GM21619 (cell line): ENCODE measurements at regions not wholly inside any gene's neighbourhood (a gene's known extent, or its start where the extent isn't known, plus 50 kb on each side); places are given as distances from the start of the nearest gene placed in this dataset.

Experiments
- ATAC-seq: cut with Tn5 transposase; IDR thresholded peaks from one replicate; pipeline ENCODE4 v1.9.1; 2021; ENCODE audit not compliant: unreplicated experiment

DNA sequence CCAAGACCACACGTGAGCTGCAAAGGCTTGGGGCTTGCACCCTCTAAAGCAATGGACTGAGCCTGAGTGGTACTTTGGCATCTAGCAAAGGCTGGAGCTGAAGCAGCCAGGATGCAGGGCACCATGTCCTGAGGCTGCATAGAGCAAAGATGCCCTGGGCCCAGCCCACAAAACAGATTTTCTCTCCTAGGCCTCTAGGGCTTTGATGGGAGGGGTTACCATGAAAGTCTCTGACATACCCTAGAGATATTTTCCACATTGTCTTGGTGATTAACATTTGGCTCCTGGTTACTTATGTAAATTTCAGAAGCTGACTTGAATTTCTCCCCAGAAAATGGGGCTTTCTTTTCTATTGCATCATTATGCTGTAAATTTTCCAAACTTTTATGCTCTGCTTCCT, 438.3 kb downstream of the SLC16A7 start:
- ATAC-seq, result no peak

DNA sequence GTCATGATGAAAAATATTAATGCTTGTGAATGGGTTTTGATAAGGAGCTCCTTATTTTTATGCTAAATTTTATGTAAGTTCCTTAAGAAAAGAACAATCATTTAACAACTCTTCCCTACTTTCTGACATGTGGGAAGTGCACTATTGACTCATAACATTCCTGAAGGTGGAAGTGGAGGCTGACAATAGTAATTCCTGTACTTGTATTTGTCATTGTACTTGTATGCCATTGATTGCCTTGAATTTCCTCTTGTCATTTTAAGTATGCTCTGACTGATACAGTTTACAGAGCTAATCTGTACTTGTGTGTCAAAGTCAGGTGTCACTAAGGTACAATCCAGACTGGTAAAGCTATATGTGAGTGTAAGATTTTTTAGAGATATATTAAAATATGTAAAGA, 440.0 kb downstream of the SLC16A7 start:
- no peak for ATAC-seq

GRCh38 chr12:60042835-60043234, 447.0 kb downstream of the SLC16A7 start:
- no peak for ATAC-seq

DNA sequence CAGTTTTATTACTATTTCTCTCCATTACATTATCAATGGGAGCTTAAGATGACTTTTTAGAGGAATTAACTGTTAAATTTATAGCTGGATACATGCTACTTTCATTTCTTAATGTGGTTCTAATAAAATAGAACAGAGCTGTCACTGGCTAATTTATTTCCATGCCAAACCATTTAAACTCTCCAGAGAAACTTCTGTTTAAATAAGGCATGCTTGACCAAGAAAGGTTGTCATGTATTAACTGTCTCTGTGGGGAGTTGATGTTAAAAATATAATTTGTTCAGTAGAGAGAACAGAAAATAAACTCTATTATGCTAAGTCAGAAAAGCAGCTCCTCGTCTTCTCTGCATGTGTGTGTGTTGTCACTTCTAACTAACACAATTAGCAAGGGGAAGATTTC, 447.4 kb downstream of the SLC16A7 start:
- no peak for ATAC-seq

DNA sequence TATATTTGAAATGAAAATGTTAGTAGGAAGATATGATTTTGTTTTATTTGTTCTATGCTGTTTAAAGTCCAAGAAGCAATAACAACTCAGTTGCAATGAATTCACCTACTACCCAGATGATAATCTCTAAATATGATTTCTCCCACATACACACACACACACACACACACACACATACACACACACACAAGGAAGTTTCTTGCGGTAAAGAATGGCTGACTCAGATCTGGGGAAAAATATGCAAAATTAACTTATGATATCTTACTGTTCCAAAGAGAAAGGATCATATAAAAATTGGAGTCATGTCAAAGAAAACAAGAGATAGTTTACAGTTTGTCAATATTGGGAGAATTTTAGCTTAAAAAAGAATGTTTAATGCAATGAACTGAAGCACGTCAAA, 456.7 kb downstream of the SLC16A7 start:
- ATAC-seq, result no peak

DNA sequence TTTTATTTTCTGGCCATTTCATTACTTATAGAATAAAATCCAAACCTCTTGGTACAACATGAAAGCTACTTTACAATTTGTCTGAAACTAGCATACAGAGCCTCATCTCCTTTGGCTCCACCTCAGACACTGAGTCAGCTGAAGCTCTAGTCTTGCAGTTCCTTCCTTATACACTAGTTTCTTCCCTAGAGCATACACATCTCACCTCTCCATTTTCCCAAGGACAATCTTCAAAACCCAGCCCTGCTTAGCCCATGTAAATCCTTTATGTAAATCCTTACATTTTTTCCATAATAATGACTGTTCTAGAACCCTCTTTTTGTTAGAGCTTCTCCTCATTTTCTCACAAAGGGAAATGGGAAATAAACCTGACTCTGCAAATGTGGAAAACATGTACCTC, 463.4 kb downstream of the SLC16A7 start:
- ATAC-seq, result no peak

- no peak for ATAC-seq
These were observed 470.8 kb downstream of the SLC16A7 start for GRCh38 chr12:60066655-60067054.

- ATAC-seq, result no peak
These were observed 474.7 kb downstream of the SLC16A7 start for GRCh38 chr12:60070552-60070951.

DNA sequence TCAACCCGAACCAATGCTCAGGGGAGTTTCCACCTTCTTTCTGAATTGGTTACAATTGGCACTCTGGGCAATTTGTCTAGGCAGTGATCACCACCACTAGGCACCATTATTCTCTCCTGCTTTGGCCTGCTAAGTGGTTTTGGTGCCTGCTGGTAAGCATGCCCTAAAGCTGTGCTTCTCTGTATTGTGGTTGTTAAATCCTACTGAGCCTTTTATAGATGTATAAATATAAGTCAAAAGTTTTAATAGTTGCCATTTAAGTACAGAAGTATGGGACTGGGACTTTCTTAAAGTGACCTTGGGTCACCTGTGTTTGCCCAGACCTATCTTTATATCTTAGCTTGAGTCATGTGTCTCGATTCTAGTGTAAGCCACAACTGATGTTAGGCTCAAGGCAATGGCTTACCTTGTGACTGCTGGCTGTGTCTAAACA, 475.9 kb downstream of the SLC16A7 start:
- ATAC-seq, result no peak

GRCh38 chr12:60072911-60073310, 477.1 kb downstream of the SLC16A7 start:
- no peak for ATAC-seq

DNA sequence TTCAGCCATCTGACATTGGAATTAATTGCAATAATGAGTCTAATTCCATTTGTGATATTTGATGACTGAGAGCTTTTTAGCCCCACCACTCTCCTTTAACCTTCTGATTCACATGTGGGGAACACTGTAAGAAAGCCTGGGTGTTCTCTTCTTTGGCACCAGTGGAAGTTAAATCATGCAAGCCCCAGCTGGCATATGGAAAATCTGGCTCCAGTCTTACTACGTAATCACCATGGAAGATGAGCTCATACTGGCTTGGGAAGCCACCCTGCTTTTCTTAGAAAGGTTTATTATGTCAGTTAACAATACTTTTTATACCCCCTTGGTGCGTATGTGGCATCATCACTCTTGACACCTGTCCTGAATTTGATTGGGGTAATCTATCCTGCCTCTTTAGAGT, 479.3 kb downstream of the SLC16A7 start:
- ATAC-seq, result no peak

DNA sequence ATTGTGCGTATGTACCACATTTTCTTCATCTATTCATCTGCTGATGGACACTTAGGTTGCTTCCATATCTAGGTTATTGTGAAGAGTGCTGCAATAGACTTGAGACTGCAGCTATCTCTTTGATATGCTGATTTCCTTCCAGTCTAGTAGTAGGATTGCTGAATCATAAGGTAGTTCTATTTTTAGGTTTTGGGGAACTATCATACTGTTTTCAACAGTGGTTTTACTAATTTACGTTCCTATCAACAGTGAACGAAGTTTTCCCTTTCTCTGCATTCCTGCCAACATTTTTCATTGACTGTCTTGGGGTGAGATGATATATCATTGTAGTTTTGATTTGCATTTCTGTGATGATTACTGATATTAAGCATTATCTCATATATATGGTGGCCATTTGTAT, 482.2 kb downstream of the SLC16A7 start:
- ATAC-seq, result no peak

- ATAC-seq, result no peak
These were observed 497.6 kb downstream of the SLC16A7 start for GRCh38 chr12:60093428-60093827.

DNA sequence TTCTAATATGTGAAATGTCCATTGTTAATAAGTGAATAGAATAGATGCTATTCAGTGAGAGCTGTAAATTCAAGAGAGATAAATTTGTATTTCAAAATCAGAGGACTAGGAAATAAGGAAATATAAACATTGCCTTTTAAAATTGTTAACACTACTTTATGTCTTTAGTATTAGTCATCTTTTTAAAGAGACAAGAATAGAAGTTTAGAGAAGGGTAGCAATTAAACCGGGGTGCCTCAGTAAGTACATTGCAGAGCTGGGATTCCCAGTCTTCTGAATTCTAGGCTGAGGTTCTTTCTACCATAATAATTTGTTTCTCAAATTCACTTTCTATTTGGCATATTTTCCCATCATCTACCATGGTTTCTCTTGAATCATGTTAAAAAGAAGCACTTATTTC, 498.6 kb downstream of the SLC16A7 start:
- ATAC-seq, result no peak

DNA sequence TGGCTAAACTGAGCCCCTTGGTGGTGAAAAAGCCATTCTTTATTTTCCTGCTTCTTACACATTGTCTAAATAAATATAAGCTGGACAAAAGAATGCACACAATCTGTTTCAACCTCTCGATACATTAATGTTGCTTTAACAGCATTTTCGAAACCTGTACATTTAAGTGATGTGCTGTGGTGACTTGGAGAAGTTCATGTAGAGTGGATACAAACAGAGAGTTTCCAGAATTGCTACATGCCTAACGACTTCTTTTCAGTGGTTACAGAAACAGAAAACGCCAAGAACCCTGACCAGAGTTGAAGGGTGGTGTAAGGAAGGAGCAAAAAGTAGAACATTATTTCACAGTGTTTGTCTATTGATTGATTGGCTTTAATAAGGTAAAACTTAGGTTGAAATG, 500.9 kb downstream of the SLC16A7 start:
- no peak for ATAC-seq

- no peak for ATAC-seq
These were observed 504.3 kb downstream of the SLC16A7 start for GRCh38 chr12:60100160-60100559.

DNA sequence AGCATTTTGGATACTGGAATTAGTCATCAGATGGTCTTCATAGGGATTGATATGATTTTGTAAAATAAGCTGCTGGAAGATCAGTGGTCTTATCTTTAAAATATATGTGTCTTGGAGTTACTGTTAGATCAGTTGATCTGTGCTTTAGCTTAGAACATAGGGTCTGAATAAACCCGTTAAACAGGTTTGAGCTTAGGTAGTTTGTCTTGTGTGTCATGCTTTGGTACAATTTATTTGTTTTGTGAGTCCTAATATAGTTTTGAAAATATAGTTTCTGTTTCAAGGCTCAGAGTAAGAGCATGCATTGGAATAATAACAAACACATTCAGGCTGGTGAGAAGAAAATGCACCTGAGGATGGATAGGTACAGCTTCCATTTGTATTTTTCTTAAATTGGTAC, 505.0 kb downstream of the SLC16A7 start:
- no peak for ATAC-seq

GRCh38 chr12:60101715-60102114, 505.9 kb downstream of the SLC16A7 start:
- no peak for ATAC-seq

DNA sequence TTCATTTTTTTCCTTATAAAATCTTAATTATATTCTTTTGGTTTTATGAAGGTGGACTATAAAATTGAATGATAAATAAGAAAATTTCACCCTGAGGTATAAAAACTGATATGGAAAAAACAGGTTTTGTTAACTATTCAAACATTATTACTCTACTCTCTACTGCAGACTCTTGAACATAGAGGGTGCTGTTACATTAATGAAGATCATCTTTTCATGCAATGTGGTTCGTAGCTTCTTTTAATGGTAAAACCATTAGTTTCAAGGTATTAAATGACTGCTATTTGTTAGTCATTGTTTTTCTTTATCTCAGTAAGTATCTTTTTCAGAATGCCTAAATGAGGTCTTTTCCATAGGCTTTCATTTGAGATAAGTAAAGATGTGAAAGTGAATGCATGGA, 510.4 kb downstream of the SLC16A7 start:
- no peak for ATAC-seq

DNA sequence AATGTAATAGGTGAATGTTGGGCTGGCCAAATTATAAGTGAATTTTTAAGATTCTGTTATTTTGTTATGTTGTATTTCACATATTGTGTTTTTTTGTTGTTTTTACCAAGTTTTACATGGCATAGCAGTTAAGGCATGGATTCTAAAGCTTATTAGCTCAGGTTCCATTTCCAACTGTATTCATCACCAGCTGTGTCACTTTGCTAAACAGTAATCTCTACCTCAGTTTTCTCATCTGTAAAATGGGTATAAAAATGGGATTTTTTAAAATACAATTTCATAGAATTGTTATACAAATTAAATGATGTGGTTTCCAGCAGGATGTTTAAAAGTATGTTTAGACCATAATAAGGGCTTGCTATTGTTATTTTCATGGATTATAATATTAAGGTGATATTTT, 512.2 kb downstream of the SLC16A7 start:
- ATAC-seq, result no peak

DNA sequence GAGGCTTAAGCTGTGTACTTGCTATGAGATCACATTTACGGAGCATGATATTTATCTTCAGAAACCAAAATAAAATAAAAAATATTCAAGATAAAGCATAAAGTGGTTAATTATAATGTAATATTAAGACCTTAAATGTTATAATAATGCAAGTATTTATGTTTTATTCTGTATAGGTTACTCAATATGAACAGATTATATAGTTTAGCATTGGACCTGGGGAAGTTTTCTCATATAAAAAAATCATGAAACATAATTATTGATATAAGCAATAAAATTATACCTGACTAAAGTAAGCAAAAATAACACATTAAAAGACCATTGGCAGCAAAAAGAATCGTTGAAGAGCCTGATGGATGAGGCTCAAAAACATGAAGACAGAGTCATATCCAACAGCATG, 516.2 kb downstream of the SLC16A7 start:
- ATAC-seq, result no peak

DNA sequence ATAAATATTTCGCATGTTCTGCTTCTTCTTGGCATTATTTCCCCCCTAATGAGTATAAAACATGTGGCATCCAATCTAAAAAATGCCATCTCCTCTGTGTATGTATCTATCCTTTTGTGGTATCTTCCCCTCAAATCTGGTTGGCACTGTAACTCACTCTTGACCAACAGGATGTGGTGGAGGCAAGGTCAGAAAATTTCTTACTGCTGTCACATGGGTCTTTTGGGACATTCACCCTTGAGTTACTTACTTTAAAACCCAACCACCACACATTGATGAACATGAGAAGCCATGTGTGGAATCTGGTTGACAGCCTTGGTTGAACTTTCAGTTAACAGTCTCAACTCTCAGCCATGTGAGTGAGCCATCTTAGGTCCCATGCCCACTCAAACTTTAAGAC, 516.9 kb downstream of the SLC16A7 start:
- ATAC-seq, result no peak

- ATAC-seq, result no peak
These were observed 518.3 kb downstream of the SLC16A7 start for GRCh38 chr12:60114169-60114568.

GRCh38 chr12:60119327-60119726, 523.5 kb downstream of the SLC16A7 start:
- no peak for ATAC-seq
